ENCODE measurements at regions not wholly inside any gene's neighbourhood (a gene's known extent, or its start where the extent isn't known, plus 50 kb on each side); places are given as distances from the start of the nearest gene placed in this dataset.

DNA sequence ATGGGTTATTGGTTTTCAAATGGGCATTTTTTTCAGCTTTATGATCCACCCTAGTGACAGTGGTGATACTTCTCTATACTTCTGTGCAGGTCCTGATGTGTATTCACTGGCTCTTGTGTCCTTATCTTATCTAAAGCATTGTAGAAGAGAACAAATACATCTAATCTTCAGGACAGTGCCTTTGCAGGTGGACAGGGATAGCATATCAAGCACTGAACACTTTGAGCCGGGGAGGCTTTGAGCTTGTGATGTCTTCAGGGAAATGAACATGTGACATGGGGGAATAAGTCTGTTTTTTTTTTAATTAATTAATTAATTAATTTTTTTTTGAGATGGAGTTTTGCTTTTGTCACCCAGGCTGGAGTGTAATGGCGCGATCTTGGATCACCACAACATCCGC lies 115.5 kb upstream of the KLF4 start:
- no peak for TF ChIP-seq EZH2phosphoT487 (IDR thresholded peaks at IDR 0.05; ENCODE audit: low read depth)
- TF ChIP-seq, protein P1, sequence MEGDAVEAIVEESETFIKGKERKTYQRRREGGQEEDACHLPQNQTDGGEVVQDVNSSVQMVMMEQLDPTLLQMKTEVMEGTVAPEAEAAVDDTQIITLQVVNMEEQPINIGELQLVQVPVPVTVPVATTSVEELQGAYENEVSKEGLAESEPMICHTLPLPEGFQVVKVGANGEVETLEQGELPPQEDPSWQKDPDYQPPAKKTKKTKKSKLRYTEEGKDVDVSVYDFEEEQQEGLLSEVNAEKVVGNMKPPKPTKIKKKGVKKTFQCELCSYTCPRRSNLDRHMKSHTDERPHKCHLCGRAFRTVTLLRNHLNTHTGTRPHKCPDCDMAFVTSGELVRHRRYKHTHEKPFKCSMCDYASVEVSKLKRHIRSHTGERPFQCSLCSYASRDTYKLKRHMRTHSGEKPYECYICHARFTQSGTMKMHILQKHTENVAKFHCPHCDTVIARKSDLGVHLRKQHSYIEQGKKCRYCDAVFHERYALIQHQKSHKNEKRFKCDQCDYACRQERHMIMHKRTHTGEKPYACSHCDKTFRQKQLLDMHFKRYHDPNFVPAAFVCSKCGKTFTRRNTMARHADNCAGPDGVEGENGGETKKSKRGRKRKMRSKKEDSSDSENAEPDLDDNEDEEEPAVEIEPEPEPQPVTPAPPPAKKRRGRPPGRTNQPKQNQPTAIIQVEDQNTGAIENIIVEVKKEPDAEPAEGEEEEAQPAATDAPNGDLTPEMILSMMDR (IDR thresholded peaks at IDR 0.05; ENCODE audit: low read depth, low read length), result no peak
